ENCODE measurements at regions not wholly inside any gene's neighbourhood (a gene's known extent, or its start where the extent isn't known, plus 50 kb on each side); places are given as distances from the start of the nearest gene placed in this dataset.

- Histone ChIP-seq H3K4me1 (ENCODE audit: insufficient read depth, low read length) (no peaks in the 10 kb centered on the region), H3K56ac (ENCODE audit: insufficient read length, low read depth, low read length) (no peak overlapping the region), H3T11ph (ENCODE audit: low read length) (no peak overlapping the region), H3K23ac (ENCODE audit: insufficient read length, low read depth, low read length) (no peak overlapping the region), H3K14ac (ENCODE audit: insufficient read depth, low read length) (no peak overlapping the region), H3K79me2 (ENCODE audit: insufficient read depth, low read length) (no peaks in the 10 kb centered on the region), H4K20me1 (ENCODE audit: control insufficient read depth, insufficient read depth, insufficient read length) (no peaks in the 10 kb centered on the region), H3K27me3 (ENCODE audit: insufficient read depth, low read length) (no peaks in the 10 kb centered on the region), H2AFZ (ENCODE audit: low read length) (no peak overlapping the region), H3K18ac (ENCODE audit: insufficient read length, low read depth, low read length) (no peak overlapping the region), H3K9me3 (ENCODE audit: control insufficient read depth, low read depth, low read length) (no peaks in the 10 kb centered on the region), H2BK15ac (ENCODE audit: low read depth, low read length) (no peak overlapping the region), H2BK20ac (ENCODE audit: low read depth, low read length, poor library complexity, severe bottlenecking) (no peak overlapping the region), H4K8ac (replicated peaks; ENCODE audit: insufficient read length, low read depth, low read length) (no peak overlapping the region), H3K9ac (ENCODE audit: extremely low read depth, insufficient read length, low read length) (no peak overlapping the region), H3K79me1 (ENCODE audit: insufficient read depth, low read depth, low read length, poor library complexity, severe bottlenecking) (no peaks in the 10 kb centered on the region), H4K5ac (ENCODE audit: insufficient read length, low read depth, low read length) (no peak overlapping the region), H3K4me2 (ENCODE audit: insufficient read depth, insufficient read length, low read length) (no peak overlapping the region), H2BK12ac (ENCODE audit: insufficient read length, low read depth, low read length) (no peak overlapping the region), H2BK5ac (ENCODE audit: insufficient read length, low read length) (no peak overlapping the region), H3K4ac (ENCODE audit: low read depth, low read length) (no peak overlapping the region), H2BK120ac (ENCODE audit: low read depth, low read length, poor library complexity, severe bottlenecking) (no peak overlapping the region), H3K27ac (ENCODE audit: insufficient read length, low read depth, low read length) (no peak overlapping the region), H3K23me2 (ENCODE audit: insufficient read length, low read depth, low read length, poor library complexity, severe bottlenecking) (no peaks in the 10 kb centered on the region), H2AK5ac (ENCODE audit: insufficient read length, low read length) (no peak overlapping the region), H4K91ac (ENCODE audit: insufficient read length, low read depth, low read length) (no peak overlapping the region)
- no peaks in the 10 kb centered on the region for H3K4me1 Mint-ChIP-seq
- no peak for DNase-seq
- no peak overlapping the region for H3K27ac Mint-ChIP-seq
- H3K4me3 Mint-ChIP-seq = no peak overlapping the region
- no CpG with 5 or more reads among the region's 1 CpG for WGBS (ENCODE audit: extremely low coverage, insufficient read length, low lambda C conversion rate)
- no peaks in the 10 kb centered on the region for H3K36me3 Mint-ChIP-seq (ENCODE audit: insufficient read depth in 1 of 3, low read depth in 3 of 3)
- H3K27me3 Mint-ChIP-seq (ENCODE audit: low read depth) = no peaks in the 10 kb centered on the region; the same call in 1 of the 2 replicates
- no peaks in the 10 kb centered on the region for H3K9me3 Mint-ChIP-seq
- no peak for TF ChIP-seq CTCF (conservative IDR thresholded peaks at IDR 0.05)
Measured at GRCh38 chr3:17801131-17801530, 58.7 kb upstream of the TBC1D5 start.
